ENCODE measurements at regions not wholly inside any gene's neighbourhood (a gene's known extent, or its start where the extent isn't known, plus 50 kb on each side); places are given as distances from the start of the nearest gene placed in this dataset.

GRCh38 chr7:118609207-118609606 lies 384.7 kb downstream of the ANKRD7 start:
- H3K9me3 ChIP-seq (ENCODE audit: severe bottlenecking): no peaks in the 10 kb centered on the region
- H3K36me3 ChIP-seq (ENCODE audit: low read depth): no peaks in the 10 kb centered on the region
- H3K4me1 ChIP-seq (ENCODE audit: insufficient read depth, poor library complexity, severe bottlenecking): no peaks in the 10 kb centered on the region
- no peaks in the 10 kb centered on the region for H3K27me3 ChIP-seq (ENCODE audit: insufficient read depth, poor library complexity, severe bottlenecking)
- no peak for ATAC-seq (ENCODE audit: low read depth)
- no peak overlapping the region for H3K4me3 ChIP-seq (ENCODE audit: severe bottlenecking)
- TF ChIP-seq CTCF (IDR thresholded peaks at IDR 0.05; ENCODE audit: poor library complexity, severe bottlenecking): no peak
- DNase-seq (ENCODE audit: low spot score): no peak
- no peak overlapping the region for H3K27ac ChIP-seq (ENCODE audit: poor library complexity, severe bottlenecking)

GRCh38 chr7:118615681-118616080 lies 391.2 kb downstream of the ANKRD7 start:
- no peak overlapping the region for H3K27ac ChIP-seq (ENCODE audit: poor library complexity, severe bottlenecking)
- no peaks in the 10 kb centered on the region for H3K4me1 ChIP-seq (ENCODE audit: insufficient read depth, poor library complexity, severe bottlenecking)
- H3K9me3 ChIP-seq (ENCODE audit: severe bottlenecking): no peaks in the 10 kb centered on the region
- ATAC-seq (ENCODE audit: low read depth) (no peak), DNase-seq (ENCODE audit: low spot score) (no peak)
- no peaks in the 10 kb centered on the region for H3K27me3 ChIP-seq (ENCODE audit: insufficient read depth, poor library complexity, severe bottlenecking)
- H3K36me3 ChIP-seq (ENCODE audit: low read depth): no peaks in the 10 kb centered on the region
- no peak overlapping the region for H3K4me3 ChIP-seq (ENCODE audit: severe bottlenecking)
- no peak for TF ChIP-seq CTCF (IDR thresholded peaks at IDR 0.05; ENCODE audit: poor library complexity, severe bottlenecking)

DNA sequence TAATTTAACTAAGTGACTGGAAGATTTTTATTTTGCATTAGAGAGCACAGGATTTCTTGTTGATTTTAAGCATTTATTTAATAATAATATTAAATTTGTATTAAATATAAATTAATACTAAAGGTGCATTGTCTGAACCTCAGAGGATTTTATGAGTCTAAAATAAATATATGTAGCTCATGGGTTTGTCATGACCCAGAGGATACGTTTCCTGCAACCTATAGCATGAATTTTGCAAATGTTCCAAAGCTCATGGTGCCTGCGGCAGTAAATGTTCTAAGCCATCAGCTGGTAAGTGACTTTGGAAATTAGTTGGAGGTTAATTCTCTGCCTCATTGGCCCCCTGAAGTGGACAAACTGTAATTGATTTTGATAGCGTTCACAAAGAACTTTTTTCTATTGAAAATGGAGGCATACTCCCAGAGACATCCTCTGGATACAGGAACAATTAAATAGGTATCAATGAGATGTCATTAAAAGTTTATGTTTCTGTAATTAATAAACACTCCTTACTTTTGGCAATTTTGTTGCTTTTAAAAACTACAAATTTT lies 397.4 kb downstream of the ANKRD7 start:
- H3K9me3 ChIP-seq (ENCODE audit: severe bottlenecking): no peaks in the 10 kb centered on the region
- no peaks in the 10 kb centered on the region for H3K36me3 ChIP-seq (ENCODE audit: low read depth)
- TF ChIP-seq CTCF (IDR thresholded peaks at IDR 0.05; ENCODE audit: poor library complexity, severe bottlenecking): no peak
- H3K27ac ChIP-seq (ENCODE audit: poor library complexity, severe bottlenecking): no peak overlapping the region
- H3K4me3 ChIP-seq (ENCODE audit: severe bottlenecking): no peak overlapping the region
- DNase-seq (ENCODE audit: low spot score) (no peak), ATAC-seq (ENCODE audit: low read depth) (no peak)
- no peaks in the 10 kb centered on the region for H3K27me3 ChIP-seq (ENCODE audit: insufficient read depth, poor library complexity, severe bottlenecking)
- H3K4me1 ChIP-seq (ENCODE audit: insufficient read depth, poor library complexity, severe bottlenecking): no peaks in the 10 kb centered on the region

GRCh38 chr7:118626739-118627138 lies 402.2 kb downstream of the ANKRD7 start:
- DNase-seq (ENCODE audit: low spot score) (no peak), ATAC-seq (ENCODE audit: low read depth) (no peak)
- H3K9me3 ChIP-seq (ENCODE audit: severe bottlenecking): no peaks in the 10 kb centered on the region
- no peak overlapping the region for H3K27ac ChIP-seq (ENCODE audit: poor library complexity, severe bottlenecking)
- H3K4me3 ChIP-seq (ENCODE audit: severe bottlenecking): no peak overlapping the region
- no peak for TF ChIP-seq CTCF (IDR thresholded peaks at IDR 0.05; ENCODE audit: poor library complexity, severe bottlenecking)
- no peaks in the 10 kb centered on the region for H3K36me3 ChIP-seq (ENCODE audit: low read depth)
- no peaks in the 10 kb centered on the region for H3K4me1 ChIP-seq (ENCODE audit: insufficient read depth, poor library complexity, severe bottlenecking)
- H3K27me3 ChIP-seq (ENCODE audit: insufficient read depth, poor library complexity, severe bottlenecking): no peaks in the 10 kb centered on the region

DNA sequence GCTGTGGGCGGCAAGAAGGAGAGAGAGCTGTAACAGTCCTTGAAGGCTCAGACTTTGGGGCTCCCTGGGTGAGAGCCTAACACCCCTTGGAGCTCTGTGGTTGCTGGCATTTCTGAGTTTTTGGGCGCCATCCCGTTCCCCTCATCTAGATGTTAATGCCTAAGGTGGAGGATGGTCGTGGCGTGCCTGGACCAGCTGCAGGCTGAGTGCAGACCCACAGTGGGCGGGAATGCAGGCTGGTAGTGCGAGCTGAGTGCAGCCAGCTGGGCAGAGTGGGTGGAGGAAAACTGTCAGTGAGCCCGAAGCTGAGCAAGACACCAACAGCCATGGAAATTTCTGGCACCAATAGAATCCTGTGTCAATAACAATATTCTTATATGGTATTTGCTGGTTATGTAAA lies 403.0 kb downstream of the ANKRD7 start:
- no peaks in the 10 kb centered on the region for H3K27me3 ChIP-seq (ENCODE audit: insufficient read depth, poor library complexity, severe bottlenecking)
- H3K4me3 ChIP-seq (ENCODE audit: severe bottlenecking): no peak overlapping the region
- DNase-seq (ENCODE audit: low spot score) (no peak), ATAC-seq (ENCODE audit: low read depth) (no peak)
- H3K4me1 ChIP-seq (ENCODE audit: insufficient read depth, poor library complexity, severe bottlenecking): no peaks in the 10 kb centered on the region
- H3K9me3 ChIP-seq (ENCODE audit: severe bottlenecking): no peaks in the 10 kb centered on the region
- TF ChIP-seq CTCF (IDR thresholded peaks at IDR 0.05; ENCODE audit: poor library complexity, severe bottlenecking): no peak
- no peaks in the 10 kb centered on the region for H3K36me3 ChIP-seq (ENCODE audit: low read depth)
- no peak overlapping the region for H3K27ac ChIP-seq (ENCODE audit: poor library complexity, severe bottlenecking)

All from RWPE2 (cell line).